SK-N-SH (cell line): ENCODE measurements at regions not wholly inside any gene's neighbourhood (a gene's known extent, or its start where the extent isn't known, plus 50 kb on each side); places are given as distances from the start of the nearest gene placed in this dataset.

Experiments used
- CTCF ChIA-PET: fragments of 300-600, 350-600 bp; formaldehyde crosslinking; extraction: SDS; loops from one replicate; lab custom pipeline; 2021; lab: Yijun Ruan, JAX
- POLR2A ChIA-PET: fragments of 350-600 bp; sonication (Branson Sonifier 250); formaldehyde crosslinking; extraction: SDS; loops from one replicate; lab custom pipeline; 2020; ENCODE audit warnings: antibody characterized with exemption, inconsistent platforms; lab: Yijun Ruan, JAX
- DNase-seq: peaks from one replicate; pipeline ENCODE4 v3.0.0; 2012
- H2AFZ ChIP-seq: fragments of 200-600 bp; sonication (generic); 2 replicates; pipeline ENCODE4 v1.8.1; 2016; ENCODE audit warnings: antibody characterized with exemption, mild to moderate bottlenecking, low read depth
- H3F3A ChIP-seq: fragments of 200-600 bp; sonication (generic); replicated peaks from 2 replicates; pipeline ENCODE3; 2016; ENCODE audit warnings: antibody characterized with exemption, mild to moderate bottlenecking; ENCODE audit not compliant: insufficient read depth
- H3K27ac ChIP-seq, 2 experiments: fragments of 200-500 bp in 1 of 2; fragments of 200-600 bp in 1 of 2; sonication (Bioruptor generic) in 1 of 2; sonication (generic), shearing (Covaris generic) in 1 of 2; 2 replicates each; pipeline versions ENCODE4 v1.5.1 to v1.6.1; 2014 to 2016; ENCODE audit warnings: low read depth in 2 of 2, inconsistent platforms in 1 of 2, low read length in 1 of 2, mild to moderate bottlenecking in 1 of 2, mixed read lengths in 1 of 2
- H3K27me3 ChIP-seq: fragments of 200-600 bp; sonication (generic), shearing (Covaris generic); 2 replicates; pipeline ENCODE4 v1.6.1; 2016; ENCODE audit warnings: mixed run types; ENCODE audit not compliant: insufficient read depth
- H3K36me3 ChIP-seq, 2 experiments: fragments of 200-500 bp in 1 of 2; fragments of 200-600 bp in 1 of 2; sonication (Bioruptor generic) in 1 of 2; sonication (generic) in 1 of 2; replicated peaks in 1 of 2; 2 replicates each; pipeline versions ENCODE3 to v1.5.1; 2014 to 2016; ENCODE audit warnings: low read length in 1 of 2, mild to moderate bottlenecking in 1 of 2; ENCODE audit not compliant: insufficient read depth in 2 of 2, control insufficient read depth in 1 of 2
- H3K4me1 ChIP-seq, 2 experiments: fragments of 200-500 bp in 1 of 2; fragments of 200-600 bp in 1 of 2; sonication (Bioruptor generic) in 1 of 2; sonication (generic), shearing (Covaris generic) in 1 of 2; 2 replicates each; pipeline versions ENCODE4 v1.5.1 to v1.6.1; 2014 to 2016; ENCODE audit warnings: low read depth in 1 of 2, low read length in 1 of 2, mixed run types in 1 of 2; ENCODE audit not compliant: insufficient read depth in 2 of 2, control insufficient read depth in 1 of 2
- H3K4me2 ChIP-seq: fragments of 200-600 bp; sonication (generic), shearing (Covaris generic); 2 replicates; pipeline ENCODE4 v1.6.1; 2017; ENCODE audit warnings: mixed run types
- H3K4me3 ChIP-seq, 2 experiments: fragments of 200-500 bp in 1 of 2; fragments of 200-600 bp in 1 of 2; sonication (Bioruptor generic) in 1 of 2; sonication (generic), shearing (Covaris generic) in 1 of 2; 2 replicates each; pipeline versions ENCODE4 v1.5.1 to v1.8.1; 2014 to 2016; ENCODE audit warnings: low read depth in 2 of 2, inconsistent platforms in 1 of 2, low read length in 1 of 2, mild to moderate bottlenecking in 1 of 2, mixed read lengths in 1 of 2, moderate library complexity in 1 of 2
- H3K79me2 ChIP-seq: fragments of 200-600 bp; sonication (generic); 2 replicates; pipeline ENCODE4 v1.8.1; 2017; ENCODE audit warnings: mild to moderate bottlenecking; ENCODE audit not compliant: insufficient read depth
- H3K9ac ChIP-seq: fragments of 200-600 bp; sonication (generic); 2 replicates; pipeline ENCODE4 v1.6.1; 2017; ENCODE audit warnings: mixed run types
- H3K9me2 ChIP-seq: fragments of 200-600 bp; sonication (generic); 2 replicates; pipeline ENCODE4 v1.6.1; 2017; ENCODE audit warnings: mixed run types
- H3K9me3 ChIP-seq: fragments of 200-600 bp; sonication (generic); 2 replicates; pipeline ENCODE4 v1.6.1; 2017; ENCODE audit warnings: mixed run types, mild to moderate bottlenecking, moderate library complexity
- H4K20me1 ChIP-seq: fragments of 200-600 bp; sonication (generic); 2 replicates; pipeline ENCODE4 v1.6.1; 2017; ENCODE audit warnings: mild to moderate bottlenecking, mixed run types; ENCODE audit not compliant: insufficient read depth
- EP300 ChIP-seq, 2 experiments: IDR thresholded peaks; 2 replicates each; pipeline versions ENCODE4 v1.4.0 to v1.6.1; 2012; ENCODE audit warnings: borderline replicate concordance in 1 of 2, low read depth in 1 of 2, low read length in 1 of 2
- FOSL2 ChIP-seq: IDR thresholded peaks from 2 replicates; pipeline ENCODE4 v1.4.0; 2012; ENCODE audit warnings: low read depth, mild to moderate bottlenecking, moderate library complexity, borderline replicate concordance
- FOXM1 ChIP-seq: IDR thresholded peaks from 2 replicates; pipeline ENCODE4 v1.4.0; 2012; ENCODE audit warnings: low read depth, mild to moderate bottlenecking
- JUND ChIP-seq: IDR thresholded peaks from 2 replicates; pipeline ENCODE4 v1.4.0; 2012
- NFIC ChIP-seq: IDR thresholded peaks from 2 replicates; pipeline ENCODE4 v1.4.0; 2012; ENCODE audit warnings: borderline replicate concordance
- RAD21 ChIP-seq: IDR thresholded peaks from 2 replicates; pipeline ENCODE4 v1.6.1; 2012; ENCODE audit warnings: mild to moderate bottlenecking, low read length
- TAF1 ChIP-seq: IDR thresholded peaks from 2 replicates; pipeline ENCODE4 v1.6.1; 2012; ENCODE audit warnings: low read depth, mild to moderate bottlenecking, low read length, moderate library complexity, borderline replicate concordance
- TCF12 ChIP-seq: IDR thresholded peaks from 2 replicates; pipeline ENCODE4 v1.4.0; 2012
- YY1 ChIP-seq: IDR thresholded peaks from 2 replicates; pipeline ENCODE4 v1.4.0; 2012; ENCODE audit warnings: low read depth, mild to moderate bottlenecking
- WGBS: methylation state at CpG from one replicate; pipeline ENCODE4 v1.1.6; 2017; ENCODE audit warnings: low lambda C conversion rate; 5-methylcytosine and 5-hydroxymethylcytosine counted together
- TF ChIP-seq, protein P1 (sequence below): fragments of 150-350 bp; IDR thresholded peaks from 2 replicates; pipeline ENCODE4 v1.6.1; 2016; ENCODE audit warnings: mild to moderate bottlenecking, low read depth, low read length
- TF ChIP-seq, protein P2 (sequence below): fragments of 200-600 bp; sonication (generic); IDR thresholded peaks from 2 replicates; pipeline ENCODE4 v1.6.1; 2017; ENCODE audit warnings: antibody characterized with exemption, mild to moderate bottlenecking, moderate library complexity
- TF ChIP-seq, protein P3 (sequence below): IDR thresholded peaks from 2 replicates; pipeline ENCODE4 v1.4.0; 2012; ENCODE audit warnings: low read depth

DNA sequence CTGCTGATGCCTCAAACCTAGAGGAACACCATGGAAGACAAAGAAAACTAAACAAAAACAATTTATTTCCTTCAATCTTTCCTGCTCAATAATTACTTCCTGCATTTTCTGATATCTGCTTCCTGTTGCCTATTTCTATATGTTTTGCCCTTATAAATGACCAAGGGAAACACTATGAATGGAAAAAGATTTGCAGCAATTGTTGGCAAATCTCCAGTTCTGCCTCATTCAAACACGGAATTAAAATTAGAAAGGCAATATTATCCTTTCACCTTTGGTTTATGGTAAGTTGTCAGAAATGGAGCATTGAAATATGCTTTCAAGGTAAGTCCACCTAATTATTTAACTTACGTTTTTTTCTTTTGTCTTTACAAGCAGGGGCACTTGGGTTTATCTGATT lies 552.2 kb upstream of the ANKRD30A start:
- no peaks in the 10 kb centered on the region for H3K36me3 ChIP-seq
- TF ChIP-seq JUND, result no peak
- TF ChIP-seq, protein P1, sequence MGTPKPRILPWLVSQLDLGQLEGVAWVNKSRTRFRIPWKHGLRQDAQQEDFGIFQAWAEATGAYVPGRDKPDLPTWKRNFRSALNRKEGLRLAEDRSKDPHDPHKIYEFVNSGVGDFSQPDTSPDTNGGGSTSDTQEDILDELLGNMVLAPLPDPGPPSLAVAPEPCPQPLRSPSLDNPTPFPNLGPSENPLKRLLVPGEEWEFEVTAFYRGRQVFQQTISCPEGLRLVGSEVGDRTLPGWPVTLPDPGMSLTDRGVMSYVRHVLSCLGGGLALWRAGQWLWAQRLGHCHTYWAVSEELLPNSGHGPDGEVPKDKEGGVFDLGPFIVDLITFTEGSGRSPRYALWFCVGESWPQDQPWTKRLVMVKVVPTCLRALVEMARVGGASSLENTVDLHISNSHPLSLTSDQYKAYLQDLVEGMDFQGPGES, result no peak
- no peak for TF ChIP-seq TAF1
- TF ChIP-seq, all 33 proteins: peak for 0
- no peaks in the 10 kb centered on the region for H4K20me1 ChIP-seq
- H3K9me3 ChIP-seq, result no peaks in the 10 kb centered on the region
- no peak overlapping the region for H3K27ac ChIP-seq
- POLR2A ChIA-PET, result no interaction called here
- H3K4me3 ChIP-seq, result no peak overlapping the region
- CTCF ChIA-PET, result no interaction called here
- H3K27me3 ChIP-seq, result no peaks in the 10 kb centered on the region
- no peaks in the 10 kb centered on the region for H3K79me2 ChIP-seq
- peaks cover 2% of the 10 kb centered on the region for H3F3A ChIP-seq
- no peaks in the 10 kb centered on the region for H3K4me1 ChIP-seq
- no peak overlapping the region for H3K4me2 ChIP-seq
- H3K9me2 ChIP-seq, result no peaks in the 10 kb centered on the region
- no peak for DNase-seq
- no peak overlapping the region for H3K9ac ChIP-seq
- no peak overlapping the region for H2AFZ ChIP-seq
- WGBS, result 53% methylated on average over 2 of the region's 2 CpGs

DNA sequence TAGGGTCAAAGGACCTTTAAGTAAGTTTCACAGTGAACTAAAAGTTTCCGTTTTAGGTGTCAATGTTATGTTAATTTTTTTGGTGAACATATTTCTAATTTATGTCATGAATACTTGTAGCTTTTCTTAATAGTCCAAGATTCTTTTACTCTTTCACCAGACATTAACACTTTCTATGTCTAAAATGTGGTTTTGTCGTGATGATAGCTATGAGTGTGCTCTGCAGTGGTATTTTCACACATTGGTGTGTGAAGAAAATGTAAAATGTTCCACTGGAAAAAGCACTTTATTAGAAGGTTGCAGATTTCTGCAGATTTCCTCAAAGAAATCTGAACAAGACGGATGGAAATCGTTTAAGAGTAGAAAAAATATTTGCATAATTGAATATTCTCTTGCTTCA lies 561.0 kb upstream of the ANKRD30A start:
- no peak for DNase-seq
- H3K27me3 ChIP-seq, result no peaks in the 10 kb centered on the region
- CTCF ChIA-PET, result interaction anchor here (0.5 kb wide), 1 partner anchor 235 kb away, joined by 3 read pairs; no protein-coding TSS in a partner anchor
- H4K20me1 ChIP-seq, result no peaks in the 10 kb centered on the region
- no peak overlapping the region for H3K4me3 ChIP-seq
- H3K4me1 ChIP-seq, result no peaks in the 10 kb centered on the region
- H3K9me2 ChIP-seq, result no peaks in the 10 kb centered on the region
- TF ChIP-seq FOSL2, result no peak
- TF ChIP-seq NFIC, result no peak
- TF ChIP-seq FOXM1, result no peak
- TF ChIP-seq, all 33 proteins: peak for 0
- Histone ChIP-seq H3K4me2 (no peak overlapping the region), H3K9ac (no peak overlapping the region), H3K79me2 (no peaks in the 10 kb centered on the region), H3K9me3 (no peaks in the 10 kb centered on the region), H3K27ac (no peak overlapping the region), H3F3A (no peaks in the 10 kb centered on the region), H3K36me3 (no peaks in the 10 kb centered on the region), H2AFZ (no peak overlapping the region)
- POLR2A ChIA-PET, result no interaction called here
- 65% methylated on average over 4 of the region's 4 CpGs for WGBS

DNA sequence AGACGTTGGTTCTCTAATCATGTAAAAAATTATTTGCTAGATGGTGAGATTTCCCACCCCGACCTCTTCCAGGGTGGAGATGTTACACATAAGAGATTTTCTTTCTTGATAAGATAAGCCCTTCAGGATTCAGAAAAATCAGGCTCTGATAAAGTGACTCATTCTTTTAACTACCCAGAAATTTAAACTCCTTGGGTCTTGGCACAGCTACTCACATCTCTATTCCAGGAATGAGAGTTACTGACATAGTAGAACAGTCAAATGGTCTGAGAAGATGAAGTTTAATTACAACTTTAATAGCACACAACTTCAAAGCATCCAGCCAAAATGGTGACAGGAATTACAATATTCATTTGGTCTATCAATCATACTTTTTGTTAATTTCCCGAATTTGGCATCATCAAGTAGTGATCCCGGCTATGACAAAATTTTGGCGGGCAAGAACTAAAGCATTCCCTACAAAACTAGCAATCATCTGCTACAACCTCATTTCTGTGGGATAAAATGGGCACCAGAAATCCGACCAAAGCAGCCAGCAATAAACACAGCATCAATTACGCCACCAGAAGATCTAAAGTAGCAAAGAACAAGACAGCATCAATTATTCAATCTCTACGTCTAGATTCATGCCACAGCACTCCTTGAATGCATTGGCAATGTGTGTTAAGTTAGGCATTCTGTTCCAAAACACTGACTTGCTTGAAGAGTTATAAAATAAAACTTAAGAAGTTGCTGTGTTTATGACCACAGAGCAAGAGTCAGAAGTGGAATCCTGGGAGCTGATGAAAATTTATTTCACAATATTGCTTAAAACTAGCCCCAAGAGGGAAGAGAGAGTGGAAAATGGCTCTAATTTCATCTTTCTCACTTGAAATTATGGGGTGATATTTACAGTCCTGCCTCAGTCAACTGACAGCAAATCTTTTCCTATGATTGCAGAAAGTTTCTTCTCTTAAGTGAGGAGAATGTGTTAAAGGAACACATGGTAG lies 565.7 kb upstream of the ANKRD30A start:
- no peak overlapping the region for H3K4me3 ChIP-seq
- no peaks in the 10 kb centered on the region for H3K27me3 ChIP-seq
- no peaks in the 10 kb centered on the region for H3K9me2 ChIP-seq
- H3K27ac ChIP-seq, result no peak overlapping the region
- no peaks in the 10 kb centered on the region for H3K79me2 ChIP-seq
- no peaks in the 10 kb centered on the region for H4K20me1 ChIP-seq
- 57% methylated on average over 8 of the region's 8 CpGs for WGBS
- no peaks in the 10 kb centered on the region for H3K9me3 ChIP-seq
- no peak for TF ChIP-seq TCF12
- TF ChIP-seq EP300 (IDR thresholded peaks at IDR 0.05; ENCODE audit: borderline replicate concordance in 1 of 2, low read depth in 1 of 2, low read length in 1 of 2), result no peak
- TF ChIP-seq, protein P2, sequence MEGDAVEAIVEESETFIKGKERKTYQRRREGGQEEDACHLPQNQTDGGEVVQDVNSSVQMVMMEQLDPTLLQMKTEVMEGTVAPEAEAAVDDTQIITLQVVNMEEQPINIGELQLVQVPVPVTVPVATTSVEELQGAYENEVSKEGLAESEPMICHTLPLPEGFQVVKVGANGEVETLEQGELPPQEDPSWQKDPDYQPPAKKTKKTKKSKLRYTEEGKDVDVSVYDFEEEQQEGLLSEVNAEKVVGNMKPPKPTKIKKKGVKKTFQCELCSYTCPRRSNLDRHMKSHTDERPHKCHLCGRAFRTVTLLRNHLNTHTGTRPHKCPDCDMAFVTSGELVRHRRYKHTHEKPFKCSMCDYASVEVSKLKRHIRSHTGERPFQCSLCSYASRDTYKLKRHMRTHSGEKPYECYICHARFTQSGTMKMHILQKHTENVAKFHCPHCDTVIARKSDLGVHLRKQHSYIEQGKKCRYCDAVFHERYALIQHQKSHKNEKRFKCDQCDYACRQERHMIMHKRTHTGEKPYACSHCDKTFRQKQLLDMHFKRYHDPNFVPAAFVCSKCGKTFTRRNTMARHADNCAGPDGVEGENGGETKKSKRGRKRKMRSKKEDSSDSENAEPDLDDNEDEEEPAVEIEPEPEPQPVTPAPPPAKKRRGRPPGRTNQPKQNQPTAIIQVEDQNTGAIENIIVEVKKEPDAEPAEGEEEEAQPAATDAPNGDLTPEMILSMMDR, result no peak
- TF ChIP-seq, protein P3, sequence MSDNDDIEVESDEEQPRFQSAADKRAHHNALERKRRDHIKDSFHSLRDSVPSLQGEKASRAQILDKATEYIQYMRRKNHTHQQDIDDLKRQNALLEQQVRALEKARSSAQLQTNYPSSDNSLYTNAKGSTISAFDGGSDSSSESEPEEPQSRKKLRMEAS, result no peak
- TF ChIP-seq YY1, result no peak
- TF ChIP-seq RAD21, result no peak
- ChIA-PET CTCF (no interaction called here), POLR2A (no interaction called here)
- H3K36me3 ChIP-seq, result no peaks in the 10 kb centered on the region
- no peak overlapping the region for H3K9ac ChIP-seq
- H2AFZ ChIP-seq, result no peak overlapping the region
- H3F3A ChIP-seq, result no peaks in the 10 kb centered on the region
- no peak overlapping the region for H3K4me2 ChIP-seq
- no peak for DNase-seq
- H3K4me1 ChIP-seq, result no peaks in the 10 kb centered on the region
